HG03521 (cell line): ENCODE measurements at regions not wholly inside any gene's neighbourhood (a gene's known extent, or its start where the extent isn't known, plus 50 kb on each side); places are given as distances from the start of the nearest gene placed in this dataset.

Source experiments
- ATAC-seq: cut with Tn5 transposase; IDR thresholded peaks from one replicate; pipeline ENCODE4 v1.9.1; 2021; ENCODE audit warnings: mild to moderate bottlenecking, moderate library complexity; ENCODE audit not compliant: unreplicated experiment

DNA sequence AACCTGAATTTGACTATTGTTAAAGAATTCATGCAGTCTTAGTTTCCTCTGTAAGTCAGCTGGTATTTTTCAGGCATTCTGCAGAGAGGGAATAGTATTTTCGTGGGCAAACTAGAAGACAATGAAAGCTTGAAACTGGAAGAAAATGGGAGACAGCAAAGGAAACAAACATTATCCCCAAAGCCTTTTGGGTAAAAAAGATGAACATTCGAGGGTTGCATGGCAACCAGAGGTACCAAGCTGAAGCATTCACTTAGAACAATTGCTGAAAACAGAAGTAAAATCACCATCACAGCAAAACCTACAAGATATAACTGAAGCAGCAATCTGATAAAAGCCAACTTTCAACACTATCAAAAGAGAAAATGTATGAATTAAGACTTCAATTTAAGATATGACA lies 233.7 kb downstream of the SCG2 start:
- ATAC-seq, result no peak

DNA sequence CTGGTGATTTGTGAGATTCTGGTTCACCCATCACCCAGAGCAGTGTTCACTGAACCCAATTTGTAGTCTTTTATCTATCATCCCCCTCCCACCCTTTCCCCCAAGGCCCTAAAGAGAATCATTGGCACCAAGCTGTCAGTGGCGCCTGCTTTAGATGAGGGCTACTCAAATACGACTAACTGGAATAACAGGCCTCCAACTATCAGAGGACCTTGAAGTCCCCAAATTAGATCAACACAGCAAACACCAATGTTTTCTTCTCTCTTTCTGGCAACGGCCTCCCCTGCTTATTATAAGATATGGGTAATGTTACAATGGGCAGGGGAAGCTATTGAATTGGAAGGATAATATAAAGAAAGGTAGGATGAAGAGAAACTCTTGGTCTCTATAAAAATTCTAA lies 232.3 kb downstream of the SCG2 start:
- ATAC-seq, result no peak

DNA sequence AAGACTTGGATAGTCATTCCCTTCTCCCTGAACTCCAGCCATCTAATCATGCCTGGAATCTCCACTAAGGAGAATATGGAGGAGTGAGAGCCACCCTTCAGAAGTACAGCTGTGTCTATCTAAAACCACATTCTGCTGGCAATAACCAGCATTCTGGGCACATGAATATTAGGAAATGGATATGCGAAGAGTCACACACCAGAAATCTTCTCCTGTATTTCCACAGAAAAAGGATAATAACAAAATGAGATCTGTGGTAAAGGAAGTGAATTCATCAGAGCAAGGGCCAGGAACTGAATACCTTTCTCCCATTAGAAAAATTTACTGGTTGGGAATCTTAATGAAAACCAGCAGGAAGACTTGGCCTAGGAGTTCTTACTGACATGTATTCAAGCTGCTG lies 218.8 kb downstream of the SCG2 start:
- ATAC-seq, result no peak

DNA sequence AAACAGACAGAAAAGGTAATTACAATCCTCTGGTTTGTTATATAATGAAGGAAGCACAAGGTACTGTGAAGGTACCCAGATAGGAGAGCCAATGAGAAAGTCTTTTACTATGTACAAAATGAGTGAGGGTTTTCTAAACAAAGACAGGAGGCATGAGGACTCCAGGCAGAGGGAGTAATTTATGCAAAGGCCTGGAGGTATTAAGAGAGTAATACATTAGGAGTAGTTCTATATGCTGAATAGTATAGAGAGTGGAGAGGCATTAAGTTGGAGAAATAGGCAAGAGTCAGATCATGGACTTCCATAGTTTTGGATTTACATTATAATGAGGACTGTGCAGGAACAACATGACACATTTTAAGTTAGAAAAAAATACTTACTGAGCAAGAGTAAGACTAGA lies 216.0 kb downstream of the SCG2 start:
- ATAC-seq, result no peak

DNA sequence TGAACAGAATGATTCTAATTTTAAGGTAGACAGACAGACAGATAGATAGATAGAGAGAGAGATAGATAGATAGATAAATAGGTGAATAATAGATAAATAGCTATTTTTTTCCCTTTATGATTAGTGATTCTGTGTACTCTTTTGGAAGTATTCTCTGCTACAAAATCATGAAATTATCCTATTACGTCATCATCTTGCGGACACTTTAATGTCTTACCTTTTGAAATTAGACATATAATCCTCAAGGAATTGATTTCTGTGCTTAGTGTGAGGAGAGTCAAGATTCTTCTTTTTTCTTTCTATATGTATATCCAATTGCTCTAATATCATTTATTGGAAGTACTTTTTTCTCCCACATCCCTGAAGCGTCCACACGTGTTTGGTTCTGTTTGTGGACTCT lies 215.2 kb downstream of the SCG2 start:
- ATAC-seq, result no peak

DNA sequence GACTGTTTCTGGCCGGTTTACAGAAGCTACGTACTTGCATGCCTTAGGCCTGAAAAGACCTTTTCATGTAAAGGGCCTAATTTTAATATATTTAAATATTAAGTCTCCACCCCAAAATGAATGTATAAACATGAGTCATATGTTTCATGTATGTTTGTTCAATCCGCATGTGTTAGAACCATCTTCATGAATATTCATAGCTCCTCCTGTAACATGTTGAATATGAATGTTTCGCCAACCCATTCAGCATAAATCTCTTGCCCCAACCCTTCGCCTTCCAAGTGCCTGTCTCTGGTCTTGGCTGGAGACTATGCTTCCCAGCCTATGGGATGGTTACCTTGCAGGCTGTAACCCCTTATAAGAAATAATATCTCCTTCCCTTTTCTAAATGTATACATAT lies 212.5 kb downstream of the SCG2 start:
- no peak for ATAC-seq

DNA sequence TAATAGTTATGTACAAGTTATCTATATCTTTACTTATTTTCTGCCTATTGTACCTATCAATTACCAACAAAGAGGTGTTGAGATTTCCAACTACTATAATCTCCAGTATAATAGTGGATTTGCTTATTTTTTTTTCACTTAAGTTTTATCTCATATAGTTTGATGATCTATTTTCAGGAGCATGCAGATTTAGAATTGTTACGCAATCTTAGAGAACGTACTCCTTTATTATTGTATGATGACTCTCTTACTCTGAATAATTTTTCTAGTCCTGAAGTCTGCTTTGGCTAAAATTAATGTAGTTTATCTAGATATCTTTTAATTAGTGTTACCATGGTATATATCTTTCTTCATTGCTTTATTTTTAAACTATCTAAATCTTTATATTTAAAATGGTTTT lies 205.2 kb downstream of the SCG2 start:
- no peak for ATAC-seq

DNA sequence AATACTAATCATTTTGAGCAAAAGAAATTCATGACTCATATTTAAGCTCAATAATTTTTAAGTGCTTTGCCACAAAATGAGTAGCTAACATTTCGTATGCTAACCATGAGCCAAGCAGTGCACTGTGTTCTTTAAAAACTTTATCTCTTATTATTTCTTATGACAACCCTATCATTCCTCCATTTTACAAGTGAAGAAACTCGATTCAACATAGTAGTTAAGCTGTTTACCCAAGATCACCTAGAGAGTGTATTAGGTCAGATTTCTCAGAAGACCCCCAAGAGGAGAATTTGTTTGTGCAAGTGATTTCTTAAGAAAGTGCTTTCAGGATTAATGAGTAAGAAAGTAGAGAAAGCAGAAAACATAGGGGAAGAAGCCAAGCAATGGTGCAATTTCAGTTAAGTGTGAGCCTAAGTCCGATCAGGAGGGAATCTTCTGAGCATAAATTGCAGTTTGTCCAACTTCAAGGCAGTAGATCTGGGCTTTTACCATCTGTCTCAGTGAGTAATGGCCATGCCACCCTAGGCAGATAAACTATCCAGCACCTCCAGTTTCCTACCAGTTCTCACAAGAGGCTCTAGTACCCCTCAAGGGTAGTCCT lies 202.7 kb downstream of the SCG2 start:
- no peak for ATAC-seq

DNA sequence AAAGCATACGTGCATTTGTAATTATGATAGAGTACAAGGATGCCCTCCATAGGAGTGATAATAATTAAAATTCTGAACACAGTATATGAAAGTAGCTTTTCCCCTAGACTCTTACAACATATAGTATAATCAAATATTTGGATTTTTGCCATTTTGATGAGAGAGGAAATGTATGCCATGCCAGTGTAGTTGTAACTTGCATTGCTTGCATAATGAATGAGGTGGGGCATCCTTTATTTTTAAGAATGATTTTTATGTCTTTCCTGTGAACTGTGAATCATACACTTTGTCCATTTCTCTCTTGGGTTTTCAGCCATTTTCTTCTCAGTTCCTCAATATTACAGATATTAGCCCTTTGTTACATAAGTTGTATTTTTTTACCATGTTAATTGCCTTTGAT lies 197.5 kb downstream of the SCG2 start:
- no peak for ATAC-seq

DNA sequence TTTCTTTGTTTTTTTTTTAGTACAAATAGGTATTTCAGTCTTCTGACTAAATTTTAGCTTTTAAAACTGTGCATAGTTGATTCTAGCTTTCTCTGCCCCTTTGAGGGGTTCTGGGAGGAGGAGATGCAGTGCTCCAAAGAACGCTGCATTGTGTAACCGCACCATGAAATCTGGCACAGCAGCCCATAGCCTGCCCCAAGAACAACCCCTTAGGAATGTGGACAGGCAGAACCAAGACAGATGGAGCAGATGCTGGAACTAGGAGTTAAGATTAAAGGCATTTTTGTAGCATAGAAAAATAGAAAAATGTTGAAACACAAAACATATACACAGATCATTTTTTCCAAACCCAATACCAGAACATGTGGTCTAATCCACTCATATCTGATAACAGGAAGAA lies 187.5 kb downstream of the SCG2 start:
- no peak for ATAC-seq

DNA sequence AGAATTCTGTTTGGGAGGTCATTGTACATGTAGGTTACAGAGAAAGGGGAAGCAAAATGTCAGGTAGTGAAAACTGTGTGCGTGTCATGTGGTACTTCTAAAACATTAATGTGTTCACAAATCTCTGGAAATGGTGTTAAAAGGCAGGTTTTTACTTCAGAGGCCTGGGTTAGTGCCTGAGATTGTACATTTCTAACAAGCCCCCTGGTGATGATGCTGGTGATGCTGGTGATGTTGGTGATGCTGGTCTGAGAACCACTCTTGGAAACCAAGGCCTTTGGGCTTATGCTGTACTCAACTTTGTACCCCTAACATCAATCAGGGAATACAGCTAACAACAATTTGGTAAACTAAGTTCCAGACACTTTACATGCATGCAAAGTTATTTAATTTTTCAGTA lies 187.1 kb downstream of the SCG2 start:
- ATAC-seq, result no peak

DNA sequence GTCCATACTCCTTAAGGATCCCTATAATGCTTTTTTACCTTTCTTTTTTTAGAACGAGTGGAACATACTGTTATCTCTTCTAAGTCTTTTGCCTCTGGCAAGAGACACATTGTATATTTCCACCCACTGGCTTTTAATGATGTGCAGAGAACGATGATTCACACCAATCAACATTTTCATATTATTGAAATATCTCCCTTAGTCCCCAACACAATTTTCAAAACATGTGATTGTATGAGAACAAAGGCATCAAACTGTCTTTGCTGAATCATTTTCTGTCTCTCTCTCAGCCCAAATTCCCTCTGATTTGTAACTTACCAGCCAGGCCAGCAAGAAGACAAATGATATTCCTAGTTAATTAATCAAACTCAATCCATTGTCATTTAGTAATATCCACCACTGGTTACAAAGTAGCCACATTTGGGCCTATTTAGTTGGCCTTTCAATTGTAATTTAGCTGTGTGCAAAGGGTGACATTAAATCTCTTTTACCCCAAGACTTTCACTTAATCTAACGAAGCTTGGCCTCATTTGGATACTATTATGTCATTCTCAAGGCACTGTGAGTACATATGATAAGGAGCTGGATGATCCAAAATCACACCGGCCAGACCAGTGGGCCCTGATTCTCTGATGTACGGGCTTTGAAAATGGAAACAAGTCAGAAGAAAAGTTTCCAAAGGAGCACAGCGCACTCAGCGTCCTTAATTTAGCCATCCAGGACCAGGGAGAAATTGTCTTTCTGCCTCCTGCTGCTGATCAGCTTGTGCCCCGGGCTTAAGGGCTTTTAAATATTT lies 185.1 kb downstream of the SCG2 start:
- no peak for ATAC-seq

DNA sequence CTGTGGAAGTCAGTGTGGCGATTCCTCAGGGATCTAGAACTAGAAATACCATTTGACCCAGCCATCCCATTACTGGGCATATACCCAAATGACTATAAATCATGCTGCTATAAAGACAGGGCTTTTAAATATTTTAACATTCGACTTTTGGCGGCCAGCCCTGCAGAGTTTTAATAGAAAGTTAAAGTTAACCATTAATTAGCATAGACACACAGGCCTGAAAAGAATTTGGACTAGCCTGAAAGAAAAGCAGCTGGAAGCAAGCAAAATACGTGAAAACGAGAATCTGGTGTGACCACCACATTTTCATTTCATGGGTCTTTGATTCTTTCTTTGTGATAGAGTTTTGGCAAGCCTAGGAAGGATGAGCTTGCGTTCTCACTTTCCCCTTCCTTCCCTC lies 184.0 kb downstream of the SCG2 start:
- no peak for ATAC-seq

DNA sequence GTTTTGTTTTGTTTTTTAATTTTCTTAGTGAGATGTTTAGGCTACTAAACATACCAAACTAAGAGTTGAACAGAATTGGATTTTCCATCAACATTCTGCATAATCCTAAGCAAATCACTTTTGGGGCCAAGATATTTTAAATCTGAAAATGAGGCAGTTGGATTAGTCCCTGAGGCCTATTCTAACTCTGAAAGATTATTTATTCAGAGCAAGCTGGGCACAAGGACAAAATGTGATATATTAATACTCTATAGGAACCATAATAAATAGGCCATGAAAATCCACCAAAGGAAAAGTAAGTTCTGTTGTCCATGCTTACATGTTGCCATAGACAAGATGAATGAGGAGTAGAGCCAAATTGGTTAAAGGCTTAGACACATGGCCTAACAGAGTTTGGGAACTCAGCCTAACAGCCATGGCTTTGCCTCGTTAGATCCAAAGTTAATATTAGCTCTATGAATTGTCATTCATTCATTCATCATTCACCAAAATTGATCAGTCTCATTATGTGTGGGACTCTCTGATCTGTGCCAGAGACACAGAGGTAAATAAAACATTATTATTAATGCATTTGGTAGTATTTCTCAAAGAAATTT lies 183.5 kb downstream of the SCG2 start:
- ATAC-seq, result no peak

DNA sequence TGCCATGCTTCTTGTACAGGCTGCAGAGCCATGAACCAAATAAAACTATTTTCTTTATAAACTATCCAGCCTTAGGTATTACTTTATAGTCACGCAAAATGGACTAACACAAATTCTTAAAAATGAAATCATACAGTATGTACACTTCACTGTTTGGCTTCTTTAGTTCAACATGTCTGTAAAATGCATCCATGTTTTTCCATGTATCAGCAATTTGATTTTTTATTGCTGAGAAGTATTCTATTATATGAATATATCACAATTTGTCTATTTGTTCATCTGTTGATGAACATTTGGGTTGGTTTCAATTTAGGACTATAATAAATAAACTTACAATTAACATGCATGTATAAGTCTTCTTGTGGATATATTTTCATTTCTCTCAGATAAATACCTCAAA lies 182.1 kb downstream of the SCG2 start:
- no peak for ATAC-seq

DNA sequence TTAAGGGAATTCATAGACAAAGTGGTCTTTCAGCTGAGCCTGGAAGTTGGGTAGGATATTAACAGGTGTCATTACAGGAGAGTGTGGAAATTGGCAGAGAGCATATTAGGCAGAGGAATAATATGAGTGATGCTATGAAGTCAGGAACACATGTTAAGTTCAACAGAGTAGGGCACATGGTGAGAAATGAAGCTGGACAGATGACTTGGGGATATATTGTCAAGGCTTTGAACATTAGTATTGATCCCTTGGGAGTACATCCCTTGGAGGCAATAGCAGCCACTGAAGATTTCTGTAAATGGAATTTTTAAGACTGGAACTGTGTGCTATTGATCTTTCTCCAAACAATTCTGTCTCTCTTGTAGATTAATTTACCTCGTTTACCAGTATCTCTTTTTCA lies 170.7 kb downstream of the SCG2 start:
- ATAC-seq, result no peak

DNA sequence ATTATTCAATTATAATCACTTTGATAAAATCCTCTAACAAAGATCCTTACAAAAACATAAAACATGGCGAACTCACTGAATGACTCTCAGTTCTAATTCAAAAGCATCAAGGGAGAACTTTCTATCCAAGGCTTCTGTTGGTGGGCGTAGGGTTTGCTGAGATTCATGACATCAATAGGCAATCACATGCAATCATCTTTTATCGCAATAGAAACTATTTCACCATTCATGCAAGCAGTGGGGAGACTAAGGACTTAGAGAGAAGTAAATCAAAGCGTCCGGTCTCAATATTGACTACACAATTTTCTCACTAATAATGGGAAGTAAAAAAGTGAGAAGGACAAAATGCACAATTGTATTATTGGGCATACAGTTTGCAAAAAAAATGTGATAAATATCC lies 168.7 kb downstream of the SCG2 start:
- no peak for ATAC-seq

DNA sequence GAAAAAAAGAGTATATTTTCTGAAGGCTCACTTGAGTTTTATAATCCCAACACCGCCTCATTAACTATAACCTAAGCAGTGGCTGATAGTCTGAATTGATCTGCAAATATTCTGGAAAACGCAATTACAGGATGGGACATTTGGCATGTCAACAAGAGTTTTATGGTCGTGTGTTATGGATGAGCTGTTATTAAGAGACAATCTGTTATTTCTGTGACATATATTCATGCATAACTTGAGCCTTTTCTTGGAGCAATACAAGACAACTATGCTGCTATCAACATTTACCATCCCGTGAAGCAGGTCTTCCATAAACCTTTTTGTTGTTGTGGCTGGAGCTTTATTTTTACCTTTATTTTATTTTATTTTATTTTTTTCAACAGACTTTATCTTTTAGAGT lies 164.4 kb downstream of the SCG2 start:
- ATAC-seq, result no peak

DNA sequence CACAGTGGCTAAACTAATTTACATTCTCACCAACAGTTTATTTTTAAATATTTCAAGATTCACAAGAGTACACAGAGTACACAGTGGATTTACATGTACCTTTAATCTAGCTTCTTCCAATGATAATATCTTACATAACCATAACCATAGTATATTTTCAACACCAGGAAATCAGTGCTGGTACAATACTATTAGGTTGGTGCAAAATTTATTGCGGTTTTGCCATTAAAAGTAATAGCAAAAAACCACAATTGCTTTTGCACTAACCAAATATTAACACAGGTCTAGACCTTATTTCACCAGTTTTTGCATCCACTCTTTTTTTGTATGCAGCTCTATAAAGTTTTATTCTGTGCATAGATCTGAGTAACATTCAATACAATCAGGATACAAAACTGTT lies 163.0 kb downstream of the SCG2 start:
- no peak for ATAC-seq

DNA sequence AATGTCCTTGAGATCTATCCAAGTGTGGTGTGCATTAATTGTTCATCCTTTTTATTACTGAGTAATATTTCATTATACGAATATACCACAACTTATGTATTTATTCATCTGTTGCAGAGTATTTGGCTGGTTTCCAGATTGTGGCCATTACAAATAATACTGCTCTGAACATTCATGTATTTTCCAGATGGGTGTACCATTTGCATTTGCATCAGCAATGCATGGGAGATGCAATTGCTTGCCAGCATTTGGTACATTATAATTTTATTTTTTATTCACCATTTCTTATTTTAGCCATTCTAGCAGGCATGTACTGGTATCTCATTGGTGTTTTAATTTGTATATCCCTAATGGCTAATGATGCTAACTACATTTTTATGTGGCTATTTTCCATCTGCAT lies 162.4 kb downstream of the SCG2 start:
- ATAC-seq, result no peak

DNA sequence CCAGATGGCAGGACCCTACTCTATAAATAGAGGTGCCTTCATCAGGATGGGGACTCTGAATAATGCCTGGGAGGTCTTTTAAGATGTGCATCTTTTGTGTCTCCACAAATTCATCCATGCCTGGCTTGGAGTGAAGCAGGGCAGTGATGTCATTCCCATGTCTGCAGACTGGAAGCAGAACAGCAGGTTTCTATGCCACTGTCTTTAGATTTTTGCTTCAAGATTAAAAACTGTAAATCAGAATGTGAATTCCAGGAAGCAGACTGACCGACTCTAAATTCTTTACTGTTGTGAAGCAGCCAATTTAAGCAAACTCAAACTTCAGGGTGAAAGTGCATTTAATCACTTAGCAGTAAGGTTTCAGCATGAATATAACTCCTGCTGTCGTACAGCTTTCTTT lies 159.3 kb downstream of the SCG2 start:
- no peak for ATAC-seq

DNA sequence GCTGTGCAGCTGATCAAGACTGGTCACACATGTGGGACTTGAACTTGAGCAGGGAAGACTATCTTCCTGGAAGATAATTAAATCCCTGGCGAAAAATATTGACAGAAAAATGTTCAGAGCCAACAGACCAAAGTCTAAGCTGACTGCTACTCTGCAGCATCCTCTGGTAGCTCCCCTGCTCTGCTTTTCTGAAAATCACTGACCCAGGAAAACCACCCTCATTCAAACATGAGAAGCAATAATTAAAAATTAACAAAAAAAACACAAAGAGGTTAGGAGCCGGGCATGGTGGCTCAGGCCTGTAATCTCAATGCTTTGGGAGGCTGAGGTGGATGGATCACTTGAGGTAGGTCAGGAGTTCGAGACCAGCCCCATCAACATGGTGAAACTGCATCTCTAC lies 151.9 kb downstream of the SCG2 start:
- ATAC-seq, result no peak

DNA sequence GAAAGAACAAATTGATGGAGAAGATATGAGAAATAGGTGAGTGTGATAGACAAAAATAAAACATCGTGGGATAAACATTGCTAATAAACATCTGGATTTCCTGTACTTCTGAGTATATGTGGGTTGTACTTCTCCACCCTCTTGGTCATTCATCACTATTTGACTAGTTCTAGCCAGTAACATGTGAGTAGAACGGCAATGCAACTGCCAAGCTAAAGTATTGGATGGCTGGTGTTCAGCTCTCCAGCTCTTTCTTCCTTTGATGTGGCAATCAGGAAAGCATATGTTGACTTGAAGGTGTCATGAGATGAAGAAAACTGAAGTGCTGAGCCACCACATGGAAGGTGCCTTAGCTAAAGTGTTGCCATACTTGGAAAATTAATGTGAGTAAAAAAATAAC lies 144.9 kb downstream of the SCG2 start:
- ATAC-seq, result no peak
